SK-N-SH treated with all-trans-retinoic acid at 6 μM for 48 hours (cell line): ENCODE measurements at regions not wholly inside any gene's neighbourhood (a gene's known extent, or its start where the extent isn't known, plus 50 kb on each side); places are given as distances from the start of the nearest gene placed in this dataset.

ENCODE experiments used
- RARB ChIP-seq: fragments of 250-450 bp; sonication (Bioruptor Pico); IDR thresholded peaks from 2 replicates; pipeline ENCODE4 v1.8.0; 2021; ENCODE audit warnings: mild to moderate bottlenecking, moderate library complexity
- ZFP30 ChIP-seq: fragments of 450-650 bp; formaldehyde crosslinking; IDR thresholded peaks from 2 replicates; pipeline ENCODE4 v1.5.0; 2022; ENCODE audit warnings: mild to moderate bottlenecking, moderate library complexity
- ZNF70 ChIP-seq: fragments of 450-650 bp; formaldehyde crosslinking; IDR thresholded peaks from 2 replicates; pipeline ENCODE4 v1.5.0; 2020; ENCODE audit warnings: mild to moderate bottlenecking, moderate library complexity

- no peak for TF ChIP-seq RARB (CRISPR knock-in tag)
- no peak for TF ChIP-seq ZFP30
- no peak for TF ChIP-seq ZNF70 (CRISPR knock-in tag)
These were observed 841.7 kb downstream of the CDH8 start for GRCh38 chr16:61194573-61194972.
